M059J (cell line): ENCODE measurements at regions not wholly inside any gene's neighbourhood (a gene's known extent, or its start where the extent isn't known, plus 50 kb on each side); places are given as distances from the start of the nearest gene placed in this dataset.
"Not testable (repeated sequence)": the region's sequence is repeated elsewhere in the genome, so short reads cannot be mapped to it uniquely, and the experiment has no call there.

Source experiments
- DNase-seq: peaks from one replicate; pipeline ENCODE4 v3.0.0-alpha.2; 2012; ENCODE audit warnings: low read depth

DNA sequence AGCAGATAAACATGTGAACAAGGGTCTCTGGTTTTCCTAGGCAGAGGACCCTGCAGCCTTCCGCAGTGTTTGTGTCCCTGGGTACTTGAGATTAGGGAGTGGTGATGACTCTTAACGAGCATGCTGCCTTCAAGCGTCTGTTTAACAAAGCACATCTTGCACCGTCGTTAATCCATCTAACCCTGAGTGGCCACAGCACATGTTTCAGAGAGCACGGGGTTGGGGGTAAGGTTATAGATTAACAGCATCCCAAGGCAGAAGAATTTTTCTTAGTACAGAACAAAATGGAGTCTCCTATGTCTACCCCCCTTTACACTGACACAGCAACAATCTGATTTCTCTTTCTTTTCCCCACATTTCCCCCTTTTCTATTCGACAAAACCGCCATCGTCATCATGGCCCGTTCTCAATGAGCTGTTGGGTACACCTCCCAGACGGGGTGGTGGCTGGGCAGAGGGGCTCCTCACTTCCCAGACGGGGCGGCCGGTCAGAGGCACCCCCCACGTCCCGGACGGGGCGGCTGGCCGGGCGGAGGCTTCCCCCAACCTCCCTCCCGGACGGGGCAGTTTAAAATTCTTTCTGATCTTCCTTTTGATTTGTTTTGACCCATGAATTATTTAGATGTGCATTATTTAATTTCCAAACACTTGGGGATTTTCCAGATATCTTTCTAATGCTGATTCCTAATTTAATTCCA, 171.7 kb upstream of the RAB6C start:
- DNase-seq, result not testable (repeated sequence)

DNA sequence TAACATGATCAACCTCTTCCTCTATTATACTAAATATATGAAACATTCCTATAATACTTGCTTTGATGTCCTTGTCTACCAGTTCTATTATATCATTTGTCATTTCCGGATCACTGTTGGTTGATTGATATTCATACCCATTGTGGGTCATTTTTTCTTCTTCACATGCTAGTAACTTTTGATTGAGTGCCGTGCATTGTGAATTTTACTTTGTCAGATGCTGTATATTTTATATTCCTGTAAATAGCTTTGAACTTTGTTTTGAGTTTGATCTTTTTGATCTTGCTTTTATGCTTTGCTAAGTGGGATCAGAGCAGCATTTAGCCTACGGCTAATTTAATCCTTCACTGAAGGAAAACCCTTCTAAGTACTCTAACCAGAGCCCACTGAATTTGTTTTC, 168.9 kb upstream of the RAB6C start:
- no peak for DNase-seq

DNA sequence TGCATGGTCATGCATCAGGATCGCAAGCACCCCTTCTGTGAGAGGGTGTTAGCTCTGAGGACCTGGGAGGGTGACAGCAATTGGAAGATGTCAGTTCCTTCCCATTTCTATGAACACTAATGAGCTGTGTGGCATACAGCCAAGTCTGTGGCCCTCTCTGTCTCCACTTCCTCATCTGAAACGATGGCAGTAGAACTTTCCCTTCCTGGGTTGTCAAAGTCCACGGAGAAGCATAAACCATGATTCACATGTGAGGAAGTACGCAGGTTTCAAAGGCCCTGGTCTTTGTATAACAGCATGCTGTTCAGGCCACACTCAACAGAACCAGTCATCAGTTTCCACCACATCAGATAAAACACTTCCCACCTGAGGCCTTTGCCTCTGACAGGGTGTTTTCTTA, 167.4 kb upstream of the RAB6C start:
- DNase-seq, result no peak

DNA sequence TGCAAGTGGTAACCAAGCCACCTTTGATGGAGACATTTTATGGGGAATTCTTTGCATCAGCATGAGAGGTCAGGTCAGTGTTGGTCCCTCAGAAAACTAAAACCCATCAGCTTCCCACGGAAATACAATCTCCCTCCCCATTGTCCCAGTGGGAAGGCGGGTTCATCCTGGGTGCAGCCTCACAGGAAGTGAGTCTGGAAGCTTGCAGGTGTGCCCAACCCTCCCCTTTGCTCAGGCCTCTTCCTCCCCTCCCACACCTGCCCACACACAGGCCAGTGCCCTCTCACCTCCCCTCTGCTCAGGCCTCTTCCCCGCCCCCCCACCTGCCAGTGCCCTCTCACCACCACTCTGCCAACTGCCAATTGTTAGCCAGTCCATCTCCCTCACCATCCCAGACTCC, 166.8 kb upstream of the RAB6C start:
- DNase-seq, result no peak

DNA sequence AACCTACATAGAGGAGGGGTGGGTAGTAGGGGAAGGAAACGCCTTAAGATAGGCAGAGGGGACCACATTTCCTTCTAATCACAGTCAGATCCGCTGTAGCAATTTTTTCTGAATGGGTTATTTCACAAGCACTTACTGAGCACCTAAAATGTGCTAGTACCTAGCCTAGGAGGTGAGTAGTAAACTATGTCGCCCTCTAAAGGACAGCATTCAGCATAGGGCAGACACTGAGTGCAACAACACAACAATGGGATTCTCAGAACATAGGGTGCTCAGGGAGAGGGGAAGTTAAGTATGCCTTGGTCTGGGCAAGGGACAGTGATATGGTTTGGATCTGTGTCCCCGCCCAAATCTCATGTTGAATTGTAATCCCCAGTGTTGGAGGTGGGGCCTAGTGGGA, 166.1 kb upstream of the RAB6C start:
- DNase-seq, result no peak

DNA sequence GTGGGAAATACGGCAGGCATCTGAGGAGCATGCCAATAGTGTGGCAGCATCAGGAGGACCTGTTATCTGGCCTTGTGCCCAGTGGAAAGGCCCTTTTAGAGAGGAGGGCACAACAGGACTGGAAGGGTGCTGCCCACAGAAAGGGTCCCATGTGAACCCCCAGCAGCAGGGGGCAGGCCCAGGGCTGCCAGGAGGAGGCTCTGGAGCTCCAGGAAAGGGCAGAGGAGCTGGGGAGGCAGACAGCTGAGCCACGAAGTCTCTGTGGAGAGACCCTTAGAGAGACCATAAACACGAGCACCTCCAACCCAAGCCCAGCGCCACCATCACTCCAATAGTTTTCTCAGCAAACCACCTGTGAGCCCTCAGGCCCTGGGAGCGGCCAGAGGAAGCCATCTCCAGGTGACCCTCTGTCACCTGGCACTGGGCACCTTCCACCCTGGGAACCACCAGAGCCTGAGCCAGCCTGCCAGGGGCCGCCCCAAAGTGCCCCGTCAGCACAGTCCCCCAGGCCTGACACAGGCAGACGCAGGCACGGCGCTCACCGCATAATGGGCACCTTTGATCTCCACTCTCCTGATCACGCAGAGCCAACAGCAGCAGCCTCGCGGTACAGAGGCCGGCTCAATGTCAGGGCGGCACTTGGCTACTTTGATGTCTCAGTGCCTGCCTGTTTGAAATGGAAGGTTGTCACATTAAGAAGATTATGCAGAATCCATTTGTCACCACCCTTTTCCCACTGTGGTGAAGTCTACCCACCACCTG, 162.5 kb upstream of the RAB6C start:
- no peak for DNase-seq

DNA sequence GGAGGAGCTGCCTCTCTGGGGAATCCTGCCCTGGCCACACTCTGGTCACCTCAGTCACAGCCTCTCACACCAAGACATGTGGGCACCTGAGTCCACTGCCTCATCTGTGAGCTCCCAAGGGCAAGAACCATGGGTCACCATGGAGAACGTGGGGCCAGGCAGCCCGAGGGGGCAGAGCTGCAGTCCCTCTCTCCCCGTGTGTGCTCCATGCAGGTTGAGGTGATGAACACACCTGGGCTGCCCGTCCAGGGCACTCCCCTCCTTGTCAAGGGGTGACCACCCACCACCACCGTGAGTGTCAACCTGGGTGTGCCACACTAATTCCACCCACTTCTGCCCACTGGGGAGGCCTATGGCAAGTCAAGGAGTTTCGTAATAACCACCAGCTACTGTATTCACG, 159.6 kb upstream of the RAB6C start:
- DNase-seq, result no peak

DNA sequence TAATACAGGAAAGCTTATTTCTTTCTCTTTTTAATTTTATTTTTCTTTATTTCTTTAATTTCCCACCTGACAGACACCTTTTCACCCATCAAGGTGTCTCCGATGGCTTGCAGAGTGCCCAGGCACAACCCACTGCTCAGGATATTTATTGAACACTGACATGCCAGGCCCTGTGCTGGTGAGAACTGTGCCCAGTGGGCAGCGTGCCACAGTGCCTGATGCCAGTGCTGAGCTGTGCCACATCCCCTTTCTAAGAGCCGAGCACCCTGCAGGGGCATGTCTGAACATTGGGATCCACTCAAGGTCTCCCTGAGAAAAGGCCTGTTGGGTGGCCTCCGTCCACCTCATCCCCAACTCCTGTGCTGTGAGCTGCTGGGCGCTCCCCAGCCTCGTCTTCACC, 158.6 kb upstream of the RAB6C start:
- DNase-seq, result no peak

DNA sequence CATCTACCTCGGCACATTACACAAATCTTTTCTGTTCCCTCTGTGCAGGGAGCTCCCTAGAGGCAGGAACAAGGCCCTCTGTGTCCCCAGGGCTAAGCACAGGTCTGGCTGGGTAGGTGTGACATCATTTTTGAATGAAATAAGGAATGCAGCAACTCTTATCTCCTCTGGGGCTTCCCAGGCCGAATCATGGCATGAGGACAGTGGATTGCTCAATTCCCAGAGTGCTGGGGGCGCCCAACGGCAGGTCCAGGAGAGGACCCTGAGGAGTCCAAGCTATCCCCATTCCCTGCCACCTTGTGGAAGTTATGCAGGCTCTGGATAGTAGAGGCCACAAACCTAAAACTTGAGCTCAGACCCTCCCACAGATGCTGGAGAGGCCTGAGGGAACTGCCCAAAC, 158.0 kb upstream of the RAB6C start:
- DNase-seq, result no peak

DNA sequence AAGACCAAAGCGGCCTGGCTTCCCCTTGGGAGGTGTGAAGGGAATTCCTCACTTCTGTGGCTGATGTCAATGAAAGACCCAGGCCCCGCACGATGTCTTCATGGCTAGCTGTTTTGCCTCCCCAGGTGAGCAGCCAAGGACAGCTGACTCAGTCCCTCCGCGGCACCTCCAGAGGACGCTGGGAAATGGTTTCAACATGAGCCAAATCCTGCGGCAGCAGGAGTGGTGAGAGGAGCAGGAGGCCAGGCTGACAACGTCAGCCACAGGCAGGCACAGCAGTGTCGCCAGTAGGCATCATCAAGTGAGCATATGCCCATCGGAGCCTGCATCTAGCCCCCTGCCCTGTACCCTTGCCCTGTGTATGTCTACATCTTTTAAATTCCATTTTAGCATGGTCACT, 156.4 kb upstream of the RAB6C start:
- DNase-seq, result no peak

DNA sequence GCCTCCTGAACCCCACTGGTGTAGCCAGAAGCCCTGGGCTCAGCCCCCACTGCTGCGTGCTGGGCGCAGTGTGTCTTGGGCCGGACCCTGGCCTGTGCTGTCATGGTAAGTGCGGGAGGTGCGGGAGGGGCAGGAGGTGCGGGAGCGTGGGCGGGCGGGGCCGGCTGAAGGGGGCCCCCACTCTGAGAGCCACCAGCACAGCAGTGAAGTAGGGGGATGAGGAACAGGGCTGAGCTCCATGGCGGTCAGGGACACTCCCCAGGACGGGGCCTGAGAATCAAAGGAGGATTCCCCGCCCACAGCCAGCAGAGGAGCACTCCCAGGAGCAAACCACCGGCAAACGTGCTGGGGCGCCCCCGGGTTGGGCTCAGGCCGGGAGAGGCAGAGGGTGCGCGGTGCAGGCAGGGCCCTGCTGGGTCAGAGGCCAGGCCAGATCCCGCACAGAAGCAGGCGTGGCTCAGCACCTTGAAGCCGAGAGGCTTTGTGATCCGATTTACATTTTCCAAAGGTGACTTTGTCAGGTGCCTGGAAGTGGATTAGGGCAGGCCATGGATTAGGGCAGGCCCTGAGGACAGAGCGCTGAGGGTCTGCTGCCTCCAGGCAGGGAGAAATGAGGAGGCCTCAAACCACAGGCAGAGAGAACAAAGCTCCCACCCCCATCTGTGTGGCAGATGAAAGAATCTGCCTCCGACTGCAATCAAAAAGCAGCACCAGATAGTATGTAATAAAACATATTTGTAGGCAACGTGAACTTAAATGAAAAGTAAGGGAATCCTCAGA, 152.0 kb upstream of the RAB6C start:
- DNase-seq, result no peak

DNA sequence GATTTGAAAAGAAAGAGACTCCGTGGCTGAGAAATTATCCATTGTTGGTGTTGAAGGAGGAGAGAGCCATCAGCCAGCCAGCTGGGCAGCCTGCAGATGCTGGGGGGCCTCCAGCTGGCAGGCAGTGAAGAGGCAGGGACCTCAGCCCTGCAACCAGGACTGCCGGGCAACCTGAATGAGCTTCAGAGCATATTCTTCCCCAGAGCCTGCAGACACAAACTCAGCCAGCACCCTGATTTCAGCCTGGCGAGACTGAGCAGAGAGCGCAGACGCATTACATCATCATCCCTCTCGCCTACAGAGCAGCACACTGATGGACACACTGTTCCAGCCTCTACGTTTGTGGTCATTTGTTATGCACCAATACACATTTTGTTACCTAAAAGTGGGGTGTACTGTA, 150.7 kb upstream of the RAB6C start:
- DNase-seq, result no peak

DNA sequence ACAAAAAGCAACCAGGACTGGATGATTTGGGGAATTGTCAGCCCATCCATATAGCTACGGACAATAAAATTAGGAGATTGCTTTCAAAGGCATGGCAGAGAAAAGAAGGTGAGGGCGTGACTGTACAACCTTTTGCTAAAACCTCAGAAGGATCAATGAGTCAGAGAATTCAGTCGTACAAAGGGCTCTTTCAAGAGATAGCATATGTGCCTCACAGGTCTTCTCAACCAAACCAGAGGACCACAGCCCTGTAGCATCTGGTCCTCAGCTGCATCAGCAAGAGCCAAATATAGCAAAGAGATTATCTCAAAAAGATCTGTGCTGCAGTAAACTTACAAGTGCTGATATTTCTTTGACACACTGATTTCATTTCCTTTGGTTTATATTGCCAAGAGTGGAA, 149.9 kb upstream of the RAB6C start:
- no peak for DNase-seq

DNA sequence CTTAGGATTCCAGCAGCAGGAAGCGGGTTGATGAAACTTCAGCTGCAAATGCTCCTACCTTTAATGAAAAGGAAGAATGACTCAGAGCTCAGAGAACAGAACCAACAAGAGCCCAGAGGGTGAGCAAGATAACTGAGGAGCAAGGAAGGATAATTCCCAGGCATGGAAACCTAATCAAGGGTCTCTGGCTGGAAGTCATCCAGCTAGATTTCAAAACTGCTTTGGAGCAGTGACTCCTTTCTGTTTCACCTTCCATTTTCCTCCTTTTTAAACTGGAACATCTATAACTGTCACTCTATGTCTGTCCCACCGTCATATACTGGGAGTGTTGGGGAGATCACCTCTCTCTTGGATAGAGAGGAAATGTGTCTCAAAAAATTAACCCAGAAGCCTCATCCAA, 148.4 kb upstream of the RAB6C start:
- DNase-seq, result no peak

DNA sequence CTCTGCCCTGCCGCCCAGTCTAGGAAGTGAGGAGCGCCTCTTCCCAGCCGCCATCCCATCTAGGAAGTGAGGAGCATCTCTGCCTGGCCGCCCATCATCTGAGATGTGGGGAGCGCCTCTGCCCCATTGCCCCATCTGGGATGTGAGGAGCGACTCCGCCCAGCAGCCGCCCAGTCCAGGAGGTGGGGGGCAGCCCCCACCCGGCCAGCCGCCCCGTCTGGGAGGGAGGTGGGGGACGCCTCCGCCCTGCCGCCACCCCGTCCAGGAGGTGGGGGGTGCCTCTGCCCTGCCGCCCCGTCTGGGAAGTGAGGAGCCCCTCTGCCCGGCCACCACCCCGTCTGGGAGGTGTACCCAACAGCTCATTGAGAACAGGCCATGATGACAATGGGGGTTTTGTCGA, 146.0 kb upstream of the RAB6C start:
- DNase-seq, result not testable (repeated sequence)

DNA sequence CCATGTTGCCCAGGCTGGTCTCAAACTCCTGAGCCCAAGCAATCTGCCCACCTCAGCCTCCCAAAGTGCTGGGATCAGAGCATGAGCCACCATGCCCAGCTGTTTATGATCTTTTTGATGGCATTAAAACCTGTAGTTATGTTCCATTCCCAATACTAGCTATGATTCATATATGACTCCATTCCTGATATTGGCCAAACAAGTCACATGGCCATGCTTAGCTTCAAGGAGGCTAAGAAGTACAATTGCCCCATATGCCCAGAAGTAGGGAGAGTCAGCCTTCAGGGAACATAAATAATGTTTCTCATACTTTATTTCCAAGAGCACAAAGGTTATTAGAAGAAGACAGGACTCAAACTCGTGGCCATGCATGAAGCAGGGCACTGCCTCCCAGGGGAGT, 132.4 kb upstream of the RAB6C start:
- DNase-seq, result no peak

DNA sequence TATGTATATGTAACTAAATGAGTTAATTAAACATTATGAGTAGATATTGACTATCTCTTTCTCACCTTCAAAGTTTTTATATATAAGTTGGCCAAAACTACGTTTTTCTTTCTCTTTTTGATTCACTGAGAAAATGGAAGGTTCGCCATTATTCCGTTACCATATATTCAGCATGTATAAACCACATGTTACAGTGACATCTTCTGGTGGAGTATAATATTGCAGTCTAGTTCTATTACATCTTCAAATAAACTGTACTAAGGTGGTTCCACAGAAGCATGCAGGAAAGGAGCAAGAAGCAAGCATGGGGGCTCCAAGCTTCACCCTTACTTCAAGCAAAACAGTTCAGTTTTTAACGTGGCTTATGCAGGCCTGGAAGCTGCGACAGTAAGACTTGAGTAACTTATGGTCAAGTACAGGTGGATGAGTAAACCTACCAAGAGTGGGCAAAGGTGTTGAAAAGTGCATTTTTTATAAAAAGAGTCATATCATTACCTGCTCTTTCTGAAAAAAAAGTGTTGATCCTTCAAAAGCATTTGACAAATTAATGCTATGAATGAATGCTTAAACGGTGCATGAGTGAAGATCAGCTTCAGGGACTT, 129.8 kb upstream of the RAB6C start:
- DNase-seq, result peak; percentile 57

DNA sequence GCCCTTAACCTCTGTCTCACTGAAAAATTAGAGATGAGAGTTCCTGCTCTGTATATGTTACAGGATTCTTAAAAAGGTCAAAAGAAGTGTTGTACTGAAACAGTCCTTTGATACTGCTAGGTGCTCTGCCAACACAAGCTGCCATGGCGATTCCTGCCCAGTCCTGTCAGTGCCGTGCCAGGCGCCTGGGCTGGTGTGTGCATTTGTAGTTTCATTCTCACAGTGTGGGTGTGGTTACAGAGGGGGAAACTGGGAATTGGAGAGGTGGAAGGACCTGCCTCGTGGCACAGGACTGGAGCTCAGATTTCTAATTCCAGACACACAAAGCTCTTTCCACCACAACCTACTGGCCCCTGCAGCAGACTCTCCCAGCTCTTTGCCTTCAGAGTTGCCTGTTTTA, 122.3 kb upstream of the RAB6C start:
- no peak for DNase-seq

DNA sequence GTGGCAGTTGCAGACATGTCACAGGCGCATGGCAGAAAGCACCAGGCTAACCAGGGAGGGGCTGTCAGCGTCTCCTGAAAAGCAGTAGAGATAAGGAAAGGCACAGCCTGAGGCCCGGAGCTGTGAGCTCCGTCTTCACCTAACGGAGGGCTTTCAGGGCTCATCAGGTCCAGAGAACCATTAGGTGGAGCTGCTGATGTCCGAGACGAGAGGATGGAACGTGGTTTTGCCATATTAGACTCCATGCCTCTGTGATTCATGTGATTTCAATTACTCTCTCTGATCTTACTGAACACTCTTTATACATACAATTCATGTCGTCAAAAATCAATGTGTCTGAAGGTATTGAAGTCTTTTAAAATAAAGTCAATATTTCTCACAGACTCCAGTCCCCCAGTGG, 120.3 kb upstream of the RAB6C start:
- DNase-seq, result no peak

DNA sequence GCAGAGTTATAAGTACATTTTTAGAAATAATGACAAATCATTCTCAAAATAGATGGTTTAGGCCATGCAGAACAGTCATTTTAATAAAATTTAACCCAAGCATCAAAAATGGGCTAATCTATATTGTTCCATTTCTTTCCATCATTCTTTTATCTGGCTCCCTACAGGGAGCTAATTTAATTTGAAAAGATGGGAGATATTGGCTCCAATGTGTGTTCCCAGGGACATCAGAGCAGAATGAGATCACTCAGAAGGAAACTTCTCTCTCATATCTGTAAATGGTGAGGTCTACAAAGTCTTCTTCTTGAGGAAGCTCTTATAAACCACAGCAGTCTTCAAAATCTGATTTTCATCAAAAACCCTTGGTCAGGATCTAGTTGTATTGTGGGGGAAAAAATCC, 119.4 kb upstream of the RAB6C start:
- no peak for DNase-seq

DNA sequence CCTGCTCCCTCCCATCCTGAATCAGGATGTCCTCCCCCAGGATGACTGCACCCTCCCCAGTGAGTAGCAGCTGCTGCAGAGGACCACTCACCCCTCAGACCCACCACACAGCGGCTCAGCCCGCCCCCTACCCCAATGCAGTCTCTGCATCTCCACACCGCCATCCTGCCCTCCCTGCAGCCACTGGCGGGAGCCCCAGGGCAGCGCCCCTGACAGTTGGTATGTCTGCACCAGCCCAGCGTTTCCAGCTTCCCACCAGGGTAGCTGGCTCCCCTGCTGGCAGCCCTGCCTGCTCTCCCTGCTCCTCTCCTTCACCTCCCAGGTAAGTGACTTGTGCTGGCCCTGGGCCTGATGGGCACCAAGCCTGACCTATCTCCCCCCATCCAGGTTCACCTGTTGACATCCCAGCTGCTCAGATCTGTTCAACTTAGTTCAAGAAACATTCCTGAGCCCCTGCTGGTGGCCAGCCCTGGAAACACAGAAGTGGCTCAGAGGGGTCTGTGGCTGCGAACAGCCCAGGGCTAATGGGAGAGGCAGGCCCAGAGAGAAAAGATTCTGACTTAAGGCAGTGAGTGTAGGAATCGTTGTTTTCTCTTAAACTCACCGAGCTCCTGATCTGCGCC, 117.7 kb upstream of the RAB6C start:
- DNase-seq, result no peak

DNA sequence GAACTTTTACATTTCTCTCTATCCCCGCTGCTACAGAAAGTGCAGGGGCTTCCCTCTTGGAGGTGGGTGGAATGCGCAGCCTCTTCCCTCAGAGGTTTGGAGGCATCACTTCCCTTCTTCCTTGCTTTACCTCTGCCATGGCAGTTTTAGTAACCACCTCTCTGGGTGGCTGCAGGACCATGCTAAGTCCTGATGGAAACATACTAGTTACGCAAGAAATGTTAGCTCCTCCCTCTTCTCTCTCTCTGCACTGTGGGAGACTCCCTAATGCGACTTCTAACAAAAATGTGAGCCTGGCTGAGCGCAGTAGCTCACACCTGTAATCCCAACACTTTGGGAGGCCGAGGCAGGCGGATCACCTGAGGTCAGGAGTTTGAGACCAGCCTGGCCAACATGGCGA, 116.8 kb upstream of the RAB6C start:
- no peak for DNase-seq
